PC-3 (cell line): ENCODE measurements at regions not wholly inside any gene's neighbourhood (a gene's known extent, or its start where the extent isn't known, plus 50 kb on each side); places are given as distances from the start of the nearest gene placed in this dataset.

Source experiments
- ATAC-seq: fragments of 200-7000 bp; cut with Tn5 transposase; 2 replicates; pipeline ENCODE4 v1.9.1; 2020; ENCODE audit warnings: mild to moderate bottlenecking, moderate library complexity
- BruUV-seq: library from RNA; stranded (reverse); fragments of 400-500 nt; replicated peaks from 2 replicates; lab custom pipeline; 2021; lab: Mats Ljungman, UMichigan
- CTCF ChIA-PET: fragments of 300-600 bp; sonication (Branson Sonifier 250); formaldehyde crosslinking; loops from one replicate; lab custom pipeline; 2022; ENCODE audit warnings: antibody characterized with exemption; lab: Charles Lee
- POLR2A ChIA-PET: fragments of 300-600 bp; sonication (Branson Sonifier 250); formaldehyde crosslinking; loops from one replicate; lab custom pipeline; 2022; ENCODE audit warnings: antibody characterized with exemption; ENCODE audit not compliant: unreplicated experiment; lab: Charles Lee
- DNase-seq: peaks from one replicate; pipeline ENCODE4 v3.0.0-alpha.2; 2015
- H2AFZ ChIP-seq: fragments of 300-600 bp; sonication (generic); 2 replicates; pipeline ENCODE4 v1.6.0; 2016; ENCODE audit warnings: antibody characterized with exemption, low read length
- H3F3A ChIP-seq: fragments of 300-600 bp; sonication (generic); one replicate; pipeline ENCODE4 v1.6.0; 2017; ENCODE audit warnings: antibody characterized with exemption, low read length, control low read depth, mild to moderate bottlenecking; ENCODE audit not compliant: unreplicated experiment
- H3K27ac ChIP-seq: fragments of 300-600 bp; sonication (generic); 2 replicates; pipeline ENCODE4 v1.5.1; 2016; ENCODE audit warnings: mild to moderate bottlenecking, low read length
- H3K27me3 ChIP-seq: fragments of 300-600 bp; sonication (generic); 2 replicates; pipeline ENCODE4 v1.6.1; 2016; ENCODE audit warnings: low read length, mixed read lengths
- H3K36me3 ChIP-seq: fragments of 300-600 bp; sonication (generic); 2 replicates; pipeline ENCODE4 v1.6.1; 2016; ENCODE audit warnings: low read depth, mixed run types, low read length, mixed read lengths
- H3K4me1 ChIP-seq: fragments of 300-600 bp; sonication (generic); 2 replicates; pipeline ENCODE4 v1.5.1; 2016; ENCODE audit warnings: low read length; ENCODE audit not compliant: insufficient read depth
- H3K4me2 ChIP-seq: fragments of 300-600 bp; sonication (generic); 2 replicates; pipeline ENCODE4 v1.6.0; 2016; ENCODE audit warnings: low read length
- H3K4me3 ChIP-seq: fragments of 300-600 bp; sonication (generic); 2 replicates; pipeline ENCODE4 v1.5.1; 2016; ENCODE audit warnings: mild to moderate bottlenecking, low read length, mixed read lengths
- H3K79me2 ChIP-seq: fragments of 300-600 bp; sonication (generic); 2 replicates; pipeline ENCODE4 v1.6.1; 2017; ENCODE audit warnings: low read length, mixed read lengths
- H3K9ac ChIP-seq: fragments of 300-600 bp; sonication (generic); 2 replicates; pipeline ENCODE4 v1.6.0; 2016; ENCODE audit warnings: mild to moderate bottlenecking, low read length
- H3K9me2 ChIP-seq: fragments of 300-600 bp; sonication (generic); replicated peaks from 2 replicates; pipeline ENCODE4 v1.6.1; 2016; ENCODE audit warnings: mixed run types, low read length, mixed read lengths
- H3K9me3 ChIP-seq: fragments of 300-600 bp; sonication (generic); 2 replicates; pipeline ENCODE4 v1.6.1; 2016; ENCODE audit warnings: low read length, mixed read lengths
- H4K20me1 ChIP-seq: fragments of 300-600 bp; sonication (generic); 2 replicates; pipeline ENCODE4 v1.6.1; 2016; ENCODE audit warnings: low read length, mixed read lengths
- EZH2 ChIP-seq: fragments of 300-600 bp; sonication (generic); IDR thresholded peaks from one replicate; pipeline ENCODE4 v1.6.1; 2017; ENCODE audit warnings: antibody characterized with exemption, mild to moderate bottlenecking, low read length; ENCODE audit not compliant: unreplicated experiment
- EZH2phosphoT487 ChIP-seq: fragments of 300-600 bp; sonication (generic); IDR thresholded peaks from 2 replicates; pipeline ENCODE4 v1.6.1; 2018; ENCODE audit warnings: mild to moderate bottlenecking, antibody characterized with exemption, low read length, borderline replicate concordance
- intact Hi-C: fragments of 100-400 bp; cut with micrococcal nuclease; formaldehyde crosslinking; loops from 2 replicates; pipeline ENCODE4 v1.9.0; 2023
- TF ChIP-seq, protein P1 (sequence below): fragments of 300-600 bp; sonication (generic); conservative IDR thresholded peaks from 2 replicates; pipeline ENCODE4 v1.5.1; 2017; ENCODE audit warnings: antibody characterized with exemption, low read depth, mild to moderate bottlenecking, low read length

DNA sequence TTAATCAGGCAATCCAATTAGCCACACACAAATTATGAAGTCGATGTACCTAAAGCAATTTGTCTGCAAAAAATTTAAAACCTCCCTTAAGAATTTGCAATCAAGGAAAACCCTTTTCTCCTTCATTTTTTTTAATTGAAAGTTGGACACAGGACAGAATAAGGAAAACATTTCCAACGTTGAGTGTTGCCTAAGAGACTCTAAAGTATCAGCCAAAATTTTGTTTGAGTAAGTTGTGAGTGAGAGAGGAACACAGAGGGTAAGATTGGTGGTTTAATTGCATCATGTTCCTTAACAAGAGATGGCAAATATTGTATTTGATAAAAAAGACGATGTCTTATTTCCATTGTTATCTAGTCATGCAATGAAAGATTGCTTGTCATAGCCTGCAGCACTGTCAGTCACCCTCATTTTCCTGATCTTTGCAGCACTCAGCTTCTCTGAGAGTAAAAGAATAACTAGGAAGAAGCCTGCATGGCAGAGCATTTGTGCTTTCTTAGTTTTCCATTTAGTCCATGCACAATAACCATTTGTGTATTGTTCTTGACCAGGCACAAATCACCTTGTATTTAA lies 115.5 kb downstream of the ICOS start:
- Histone ChIP-seq H3K4me1 (no peaks in the 10 kb centered on the region), H4K20me1 (no peaks in the 10 kb centered on the region), H3K79me2 (no peaks in the 10 kb centered on the region), H3K36me3 (no peaks in the 10 kb centered on the region), H3K4me3 (no peak overlapping the region), H3K9me2 (no peaks in the 10 kb centered on the region), H2AFZ (no peak overlapping the region), H3K27ac (no peak overlapping the region), H3F3A (no peaks in the 10 kb centered on the region), H3K4me2 (no peak overlapping the region), H3K9me3 (no peaks in the 10 kb centered on the region), H3K27me3 (peaks cover 60% of the 10 kb centered on the region), H3K9ac (no peak overlapping the region)
- intact Hi-C loops: no loop called here
- TF ChIP-seq EZH2phosphoT487 (no peak), EZH2 (no peak)
- TF ChIP-seq, protein P1, sequence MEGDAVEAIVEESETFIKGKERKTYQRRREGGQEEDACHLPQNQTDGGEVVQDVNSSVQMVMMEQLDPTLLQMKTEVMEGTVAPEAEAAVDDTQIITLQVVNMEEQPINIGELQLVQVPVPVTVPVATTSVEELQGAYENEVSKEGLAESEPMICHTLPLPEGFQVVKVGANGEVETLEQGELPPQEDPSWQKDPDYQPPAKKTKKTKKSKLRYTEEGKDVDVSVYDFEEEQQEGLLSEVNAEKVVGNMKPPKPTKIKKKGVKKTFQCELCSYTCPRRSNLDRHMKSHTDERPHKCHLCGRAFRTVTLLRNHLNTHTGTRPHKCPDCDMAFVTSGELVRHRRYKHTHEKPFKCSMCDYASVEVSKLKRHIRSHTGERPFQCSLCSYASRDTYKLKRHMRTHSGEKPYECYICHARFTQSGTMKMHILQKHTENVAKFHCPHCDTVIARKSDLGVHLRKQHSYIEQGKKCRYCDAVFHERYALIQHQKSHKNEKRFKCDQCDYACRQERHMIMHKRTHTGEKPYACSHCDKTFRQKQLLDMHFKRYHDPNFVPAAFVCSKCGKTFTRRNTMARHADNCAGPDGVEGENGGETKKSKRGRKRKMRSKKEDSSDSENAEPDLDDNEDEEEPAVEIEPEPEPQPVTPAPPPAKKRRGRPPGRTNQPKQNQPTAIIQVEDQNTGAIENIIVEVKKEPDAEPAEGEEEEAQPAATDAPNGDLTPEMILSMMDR: no peak
- ChIA-PET POLR2A (no interaction called here), CTCF (no interaction called here)
- BruUV-seq: no TSS peak
- ATAC-seq: no peak
- DNase-seq: no peak

DNA sequence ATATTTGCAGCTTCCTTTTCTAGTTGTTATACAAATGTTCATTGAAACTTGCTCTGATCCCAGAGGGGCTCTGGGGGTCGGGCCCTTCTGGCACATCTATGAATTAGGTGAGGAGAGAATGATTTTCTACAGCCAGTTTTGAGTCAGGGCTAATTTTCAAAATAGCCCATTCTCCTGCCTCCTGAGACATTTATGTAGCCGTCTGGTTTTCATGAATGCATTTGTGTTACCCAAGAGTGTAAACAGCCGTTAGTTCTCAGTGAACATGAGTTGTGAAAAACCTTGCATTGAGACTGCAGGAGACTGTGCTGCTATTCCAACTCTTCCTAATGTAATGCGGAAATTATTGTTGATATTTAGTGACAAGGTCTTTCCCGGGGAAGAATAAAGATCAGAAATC lies 122.5 kb downstream of the ICOS start:
- DNase-seq (no peak), ATAC-seq (no peak)
- Histone ChIP-seq H3K27ac (no peak overlapping the region), H3K9me3 (no peaks in the 10 kb centered on the region), H3F3A (no peaks in the 10 kb centered on the region), H3K9ac (no peak overlapping the region), H3K79me2 (no peaks in the 10 kb centered on the region), H3K4me2 (no peak overlapping the region), H4K20me1 (no peaks in the 10 kb centered on the region), H3K4me1 (no peaks in the 10 kb centered on the region), H3K9me2 (no peaks in the 10 kb centered on the region), H3K4me3 (no peak overlapping the region), H3K36me3 (no peaks in the 10 kb centered on the region), H2AFZ (no peak overlapping the region), H3K27me3 (peaks cover 76% of the 10 kb centered on the region)
- no peak for TF ChIP-seq EZH2phosphoT487
- TF ChIP-seq EZH2: no peak
- TF ChIP-seq, protein P1: no peak
- ChIA-PET CTCF (no interaction called here), POLR2A (no interaction called here)
- no TSS peak for BruUV-seq
- intact Hi-C loops: no loop called here

DNA sequence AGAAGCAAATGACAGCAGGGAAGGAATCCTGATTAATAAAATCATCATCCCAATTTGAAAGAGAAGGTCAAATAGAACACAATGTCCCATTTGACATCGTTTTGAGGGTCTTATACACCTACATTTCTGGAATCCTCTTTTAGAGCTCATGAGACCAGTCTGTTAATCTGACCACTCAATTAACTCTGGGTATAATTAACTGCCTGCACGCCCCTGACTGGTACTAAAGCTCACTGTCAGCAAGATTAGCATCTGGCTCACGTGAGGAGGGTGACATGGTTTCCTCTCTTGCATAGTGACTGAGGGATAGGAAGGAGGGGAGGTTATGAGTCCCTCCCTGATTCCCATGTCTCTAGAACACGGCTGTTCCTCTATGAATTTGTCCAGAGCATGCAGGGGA lies 124.3 kb downstream of the ICOS start:
- Histone ChIP-seq H3K36me3 (no peaks in the 10 kb centered on the region), H3K27ac (no peak overlapping the region), H3K27me3 (peaks cover 68% of the 10 kb centered on the region), H3K4me1 (no peaks in the 10 kb centered on the region), H4K20me1 (no peaks in the 10 kb centered on the region), H3K4me2 (no peak overlapping the region), H3K79me2 (no peaks in the 10 kb centered on the region), H3K9me2 (no peaks in the 10 kb centered on the region), H2AFZ (no peak overlapping the region), H3F3A (no peaks in the 10 kb centered on the region), H3K9ac (no peak overlapping the region), H3K4me3 (no peak overlapping the region), H3K9me3 (no peaks in the 10 kb centered on the region)
- no peak for ATAC-seq
- BruUV-seq: no TSS peak
- CTCF ChIA-PET: no interaction called here
- POLR2A ChIA-PET: no interaction called here
- no peak for TF ChIP-seq EZH2phosphoT487
- TF ChIP-seq EZH2: no peak
- TF ChIP-seq, protein P1: no peak
- DNase-seq: no peak
- intact Hi-C loops: no loop called here
